HG03097 (cell line): ENCODE measurements at regions not wholly inside any gene's neighbourhood (a gene's known extent, or its start where the extent isn't known, plus 50 kb on each side); places are given as distances from the start of the nearest gene placed in this dataset.

ENCODE experiments used
- ATAC-seq: cut with Tn5 transposase; IDR thresholded peaks from one replicate; pipeline ENCODE4 v1.9.1; 2021; ENCODE audit not compliant: unreplicated experiment, low FRiP score

GRCh38 chr1:175894581-175894980 is 151.2 kb upstream of the TNR start:
- ATAC-seq, result no peak

- no peak for ATAC-seq
Observed at GRCh38 chr1:175893192-175893591, 149.8 kb upstream of the TNR start.

- no peak for ATAC-seq
Observed at GRCh38 chr1:175892686-175893085, 149.3 kb upstream of the TNR start.

- ATAC-seq, result no peak
Observed at GRCh38 chr1:175891783-175892309, 148.5 kb upstream of the TNR start.

- no peak for ATAC-seq
Observed at GRCh38 chr1:175890958-175891357, 147.6 kb upstream of the TNR start.

GRCh38 chr1:175889848-175890247 is 146.5 kb upstream of the TNR start:
- no peak for ATAC-seq

GRCh38 chr1:175888996-175889395 is 145.6 kb upstream of the TNR start:
- ATAC-seq, result no peak

GRCh38 chr1:175887981-175888428 is 144.6 kb upstream of the TNR start:
- peak; percentile 73 for ATAC-seq

GRCh38 chr1:175887521-175887920 is 144.1 kb upstream of the TNR start:
- ATAC-seq, result no peak

GRCh38 chr1:175885326-175885725 is 141.9 kb upstream of the TNR start:
- no peak for ATAC-seq

- no peak for ATAC-seq
Observed at GRCh38 chr1:175884369-175884768, 141.0 kb upstream of the TNR start.

- no peak for ATAC-seq
Observed at GRCh38 chr1:175882192-175882591, 138.8 kb upstream of the TNR start.

GRCh38 chr1:175881246-175881976 is 138.0 kb upstream of the TNR start:
- ATAC-seq, result no peak

- ATAC-seq, result no peak
Observed at GRCh38 chr1:175878775-175879174, 135.4 kb upstream of the TNR start.

GRCh38 chr1:175877939-175878737 is 134.7 kb upstream of the TNR start:
- no peak for ATAC-seq

GRCh38 chr1:175875556-175875955 is 132.2 kb upstream of the TNR start:
- no peak for ATAC-seq

GRCh38 chr1:175874081-175874480 is 130.7 kb upstream of the TNR start:
- ATAC-seq, result no peak

- ATAC-seq, result peak; percentile 63
Observed at GRCh38 chr1:175873290-175873935, 130.0 kb upstream of the TNR start.

- ATAC-seq, result no peak
Observed at GRCh38 chr1:175872588-175872987, 129.2 kb upstream of the TNR start.

- no peak for ATAC-seq
Observed at GRCh38 chr1:175871647-175872046, 128.3 kb upstream of the TNR start.

- ATAC-seq, result no peak
Observed at GRCh38 chr1:175870217-175870616, 126.8 kb upstream of the TNR start.
